Kidney capillary endothelial cell (primary cell): ENCODE measurements at regions not wholly inside any gene's neighbourhood (a gene's known extent, or its start where the extent isn't known, plus 50 kb on each side); places are given as distances from the start of the nearest gene placed in this dataset.

Experiments
- DNase-seq: peaks from one replicate; pipeline ENCODE4 v3.0.0-alpha.2; 2018; ENCODE audit warnings: low spot score

DNA sequence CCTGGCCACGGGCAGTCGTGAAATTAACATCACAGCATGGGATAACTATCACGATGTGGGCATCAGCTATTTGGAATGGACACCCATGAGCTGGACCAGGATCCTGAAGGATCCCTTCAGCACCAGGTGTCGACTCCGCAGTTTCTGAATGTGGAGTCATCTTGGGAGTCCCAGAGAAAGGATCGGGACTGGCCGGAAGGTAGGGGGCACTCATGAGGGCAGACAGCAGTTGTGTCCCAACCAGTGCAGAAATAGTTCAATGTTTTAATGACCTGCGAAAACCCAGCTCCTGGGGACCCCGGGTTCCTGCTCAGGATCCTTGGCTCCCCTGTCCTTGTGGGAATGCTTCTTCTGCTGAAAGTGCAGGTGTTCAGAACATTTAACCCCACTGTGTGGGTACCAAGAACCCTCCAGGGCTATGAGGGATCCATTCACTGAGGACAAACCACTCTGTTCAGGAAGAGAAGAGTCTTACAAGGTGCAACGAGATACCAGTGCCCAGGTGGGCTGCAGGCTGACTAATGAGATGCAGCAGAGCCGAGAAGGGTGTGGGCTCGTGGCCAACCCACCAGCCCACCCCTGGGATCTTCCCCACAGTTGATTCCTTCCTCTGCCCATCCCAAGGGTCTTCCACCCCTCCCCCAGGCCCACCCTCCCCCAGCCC lies 154.8 kb downstream of the SALL1 start:
- DNase-seq = no peak

DNA sequence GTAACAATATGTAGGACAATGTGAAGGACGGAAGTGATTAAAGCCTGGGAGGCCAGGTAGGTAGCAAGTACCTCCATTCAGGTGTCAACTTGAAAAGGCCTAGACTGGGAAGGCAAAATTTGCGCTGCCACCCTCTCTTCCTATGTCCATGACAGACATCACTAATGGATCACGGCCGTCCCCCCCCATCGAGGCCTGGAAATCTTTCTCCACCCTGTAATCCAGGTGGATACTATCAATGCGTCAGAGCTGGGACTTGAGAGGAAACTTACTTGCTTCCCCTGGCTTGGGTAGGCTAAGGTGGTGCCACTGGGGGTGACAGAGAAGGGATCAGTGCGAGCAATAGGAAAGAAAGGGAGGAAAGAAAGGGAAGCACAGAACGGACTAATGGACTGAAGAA lies 156.1 kb downstream of the SALL1 start:
- no peak for DNase-seq

DNA sequence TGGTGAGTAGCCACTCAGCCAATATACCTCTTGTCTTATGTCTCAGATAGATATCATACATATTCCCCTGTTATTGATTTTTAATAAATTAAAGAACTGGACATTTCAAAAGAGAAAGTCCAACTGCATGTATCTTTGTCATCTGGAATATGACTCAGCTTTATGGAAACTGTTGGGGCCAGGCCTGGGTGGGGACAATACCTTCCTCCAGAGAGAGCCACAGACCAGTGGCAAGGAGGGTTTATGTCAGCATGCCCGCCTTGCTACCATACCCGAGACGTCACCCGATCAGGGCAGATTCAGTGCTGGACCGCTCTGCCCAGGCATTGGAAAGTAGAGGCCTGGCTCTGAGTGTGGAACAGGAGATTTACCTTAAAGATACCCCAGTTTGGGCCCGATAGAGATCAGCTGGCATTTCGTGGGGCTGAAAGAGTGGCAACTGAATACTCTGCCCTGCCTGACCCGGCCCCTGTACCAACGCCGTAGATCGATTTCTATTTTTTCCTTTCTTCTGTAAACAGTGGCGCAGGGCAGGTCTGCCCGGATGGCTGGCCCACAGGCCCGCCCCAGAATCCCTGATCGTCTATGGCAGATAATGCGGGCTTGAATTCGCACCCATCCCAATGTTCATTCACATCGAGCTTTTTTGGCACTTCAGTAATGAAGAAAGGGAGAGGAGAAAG lies 158.6 kb downstream of the SALL1 start:
- no peak for DNase-seq

DNA sequence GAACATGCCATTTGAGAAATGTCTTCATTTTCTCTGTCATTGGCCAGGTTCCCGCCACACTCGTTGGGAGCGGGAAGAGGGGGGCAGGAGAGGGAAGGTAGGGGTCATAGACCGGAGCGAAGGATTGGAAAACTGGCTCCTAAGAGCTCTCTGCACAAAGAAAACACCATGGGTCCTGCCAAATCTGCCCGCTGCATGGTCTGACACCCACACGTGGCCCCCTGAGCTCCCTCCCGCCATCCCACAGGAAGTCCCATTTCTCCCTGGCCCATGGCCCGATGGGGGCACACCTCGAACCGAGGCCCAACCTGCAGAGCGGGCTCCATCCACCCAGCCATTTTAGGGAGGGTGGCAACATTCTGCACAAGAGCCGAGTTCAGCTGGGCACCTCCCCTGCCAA lies 159.6 kb downstream of the SALL1 start:
- DNase-seq = no peak

DNA sequence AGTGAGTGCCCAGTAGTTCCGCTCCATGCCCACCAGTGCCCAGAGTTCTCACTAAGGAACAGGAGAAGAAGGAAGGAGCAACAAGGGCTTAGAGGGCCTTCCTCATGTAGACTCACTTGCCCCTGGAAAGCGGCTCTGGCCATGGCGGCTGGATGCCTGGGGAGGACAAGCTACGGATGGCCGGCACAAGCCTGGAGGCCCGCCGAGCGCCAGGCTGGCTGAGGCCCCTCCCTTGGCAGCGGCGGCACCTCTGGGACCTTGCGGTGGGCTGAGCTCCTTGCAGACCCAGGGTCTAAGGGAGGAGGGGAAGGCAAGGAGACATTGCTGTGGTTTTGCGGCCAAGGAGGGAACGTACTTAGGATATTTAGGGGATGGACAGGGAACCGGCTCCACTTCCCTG lies 160.1 kb downstream of the SALL1 start:
- DNase-seq = no peak

DNA sequence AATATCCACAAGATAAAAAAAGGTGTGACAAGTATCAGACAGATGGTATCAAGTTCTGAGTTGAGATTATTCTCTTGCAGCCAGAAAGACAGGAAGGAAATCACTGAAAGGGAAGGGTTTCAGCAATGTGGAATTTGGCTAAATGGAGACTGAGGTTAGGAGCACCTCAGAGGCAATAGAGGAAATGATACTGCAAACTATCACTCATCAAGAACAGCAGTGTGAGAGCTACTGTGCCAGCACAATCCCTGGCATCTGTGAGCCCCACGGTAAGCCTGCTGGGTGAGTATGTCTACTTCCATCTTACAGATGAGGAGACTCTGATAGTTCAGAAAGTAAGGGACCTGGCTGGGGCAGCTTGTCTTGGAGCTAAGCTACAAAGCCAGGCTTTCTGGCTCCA lies 162.0 kb downstream of the SALL1 start:
- no peak for DNase-seq

DNA sequence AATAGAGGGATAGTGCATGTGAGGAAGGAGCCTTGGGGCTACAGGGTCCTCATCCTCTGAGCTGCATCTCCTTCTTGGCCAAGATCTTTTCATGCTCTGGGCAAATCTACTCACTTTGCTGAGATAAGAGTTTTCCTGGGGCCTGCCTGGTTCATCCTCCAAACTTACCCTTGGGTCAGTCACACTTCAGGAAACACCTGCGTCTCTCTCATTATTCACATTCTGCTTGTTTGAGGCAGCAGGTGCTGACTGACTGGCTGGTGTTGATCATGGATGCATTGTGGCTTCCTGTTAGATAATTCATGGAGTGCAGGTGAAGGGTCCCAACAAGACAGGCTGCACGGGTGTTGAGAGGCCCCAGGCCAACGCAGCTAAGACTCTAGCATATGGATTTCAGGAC lies 162.6 kb downstream of the SALL1 start:
- DNase-seq = no peak

DNA sequence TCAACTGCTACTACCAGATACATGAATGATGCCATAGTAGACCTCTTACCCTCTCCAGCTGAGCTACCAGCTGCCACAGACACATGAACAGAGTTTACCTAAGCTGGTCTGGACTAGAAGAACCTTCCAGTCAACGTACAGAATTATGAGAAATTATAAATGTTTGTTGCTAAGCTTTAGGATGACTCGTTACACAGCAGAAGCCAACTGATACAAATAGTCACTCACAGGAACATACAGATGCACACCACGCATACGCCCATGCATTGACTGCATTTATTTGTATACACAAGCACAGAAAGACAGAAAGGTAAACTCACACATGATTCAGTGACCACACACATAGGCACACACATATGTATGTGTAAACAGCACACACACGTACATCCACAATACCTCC lies 164.6 kb downstream of the SALL1 start:
- DNase-seq = no peak

DNA sequence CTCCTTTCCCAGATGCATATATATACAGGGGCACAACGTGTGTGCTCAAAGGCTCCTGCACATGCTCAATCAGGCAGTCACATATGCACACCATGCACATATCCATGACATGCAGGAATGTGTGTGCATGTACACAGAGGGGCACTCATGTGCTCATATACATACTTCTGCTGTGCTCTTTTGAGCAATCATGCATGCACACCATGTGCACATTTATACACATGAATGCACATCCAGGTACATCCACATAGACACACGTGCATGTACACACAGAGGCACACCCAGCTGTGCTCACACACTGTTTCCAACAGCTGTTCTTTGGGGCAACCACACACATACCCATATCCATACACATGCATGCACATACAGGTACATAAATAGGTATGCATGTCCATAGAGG lies 165.3 kb downstream of the SALL1 start:
- no peak for DNase-seq

DNA sequence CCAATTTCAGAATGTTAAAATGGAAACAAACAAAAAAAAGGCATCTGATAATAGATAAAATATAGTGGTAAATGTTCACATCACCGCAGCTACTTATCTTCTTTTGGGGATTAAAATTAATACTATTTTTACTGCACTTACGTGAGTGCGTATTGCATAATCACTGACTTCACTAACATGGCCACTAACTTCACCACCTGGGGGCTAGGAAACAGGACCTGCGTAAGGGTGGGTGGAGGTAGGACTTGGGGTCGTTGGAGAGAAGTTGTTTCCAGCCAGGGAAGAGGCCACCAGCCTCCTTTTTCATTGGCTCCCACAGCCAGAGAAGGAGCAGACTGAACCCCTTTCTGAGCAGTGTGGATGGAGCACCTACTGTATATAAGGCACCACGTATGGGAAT lies 166.4 kb downstream of the SALL1 start:
- no peak for DNase-seq

DNA sequence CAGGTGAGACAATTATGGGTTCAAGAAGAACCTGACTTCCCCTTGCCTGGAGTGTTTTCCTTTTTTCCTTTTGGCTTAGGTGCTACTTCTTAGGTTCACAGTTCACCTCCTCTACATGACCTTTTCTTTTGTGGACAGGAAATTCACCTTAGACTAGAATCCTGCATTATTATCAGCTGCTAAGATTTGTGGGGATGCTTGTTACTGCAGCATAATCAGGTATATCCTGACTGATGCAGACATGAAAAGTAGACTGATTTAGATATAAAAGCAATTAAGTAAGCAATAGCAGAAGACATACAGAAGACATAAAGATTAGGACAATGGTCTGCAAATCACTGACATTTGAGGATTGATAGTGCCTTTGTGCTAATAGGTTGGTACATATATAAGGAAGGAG lies 168.3 kb downstream of the SALL1 start:
- DNase-seq = no peak

DNA sequence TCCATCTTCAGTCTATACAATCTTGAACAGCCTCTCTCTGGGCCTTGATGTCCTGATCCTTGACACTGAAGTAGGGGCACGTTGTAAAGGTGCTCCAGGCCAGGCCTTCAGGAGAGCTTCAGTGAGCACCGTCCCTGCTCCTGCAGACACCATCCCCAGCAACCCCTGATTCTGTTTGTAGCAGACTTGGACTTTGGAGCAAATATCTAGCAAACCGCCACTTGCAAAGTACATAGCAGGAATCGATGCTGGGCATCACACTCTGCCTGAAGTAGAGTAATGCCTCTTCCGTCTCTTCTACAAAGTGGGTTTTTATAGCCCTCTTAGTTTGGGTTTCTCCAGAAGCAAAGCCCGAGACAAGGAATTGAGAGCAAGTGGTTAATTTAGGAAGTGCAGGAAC lies 169.1 kb downstream of the SALL1 start:
- DNase-seq = no peak

DNA sequence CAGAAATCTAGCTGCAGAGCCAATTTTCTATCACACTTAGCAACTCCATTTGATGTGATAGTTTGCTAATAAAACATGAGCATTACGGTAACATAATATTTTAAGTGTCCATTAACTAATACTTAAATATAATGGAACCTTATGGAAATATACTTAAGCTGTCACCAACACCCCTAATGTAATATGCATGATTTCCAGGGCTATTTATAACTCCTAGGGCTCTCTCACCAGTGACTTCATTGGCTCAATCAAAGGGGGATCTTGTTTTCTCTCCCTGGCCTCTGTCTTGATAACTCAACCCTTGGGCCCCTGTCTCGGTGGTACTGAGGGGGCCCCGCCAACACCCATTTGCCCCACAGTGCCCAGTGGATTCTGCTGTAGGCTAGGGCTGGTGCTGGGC lies 170.4 kb downstream of the SALL1 start:
- DNase-seq = no peak

DNA sequence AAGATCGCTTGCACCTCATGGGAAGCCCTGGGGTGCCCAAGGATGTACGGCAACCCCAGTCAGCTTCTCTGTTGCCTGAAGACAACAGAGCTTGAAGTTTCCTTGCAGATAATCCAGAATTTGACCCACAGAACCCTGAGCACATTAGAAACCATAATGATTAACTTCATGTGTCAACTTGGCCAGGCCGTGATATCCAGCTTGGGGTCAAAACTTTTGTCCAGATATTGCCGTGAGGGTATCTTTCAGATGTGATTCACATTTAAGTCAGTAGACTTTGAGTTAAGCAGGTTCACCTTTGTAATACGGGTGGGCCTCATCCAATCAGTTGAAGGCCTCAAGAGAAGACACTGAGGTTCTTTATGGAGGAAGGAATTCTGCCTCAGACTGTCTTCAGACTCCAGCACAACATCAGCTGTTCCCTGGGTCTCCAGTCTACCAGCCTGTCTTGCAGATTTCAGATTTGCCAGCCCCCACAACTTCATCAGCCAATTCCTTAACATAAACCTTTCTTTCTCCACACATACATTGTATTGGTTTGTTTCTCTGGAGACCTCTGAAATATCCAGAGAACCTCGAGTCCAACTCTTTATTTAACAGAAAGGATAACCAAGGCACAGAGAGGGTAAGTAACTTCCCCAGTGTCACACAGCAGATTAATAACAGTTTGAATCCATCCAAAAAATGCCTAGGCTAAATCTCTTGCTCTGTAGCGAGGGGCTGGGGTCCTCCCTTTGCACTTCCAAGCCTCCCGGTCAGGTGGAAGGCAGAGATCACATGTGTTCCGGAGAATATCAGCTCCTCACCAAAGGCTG lies 171.1 kb downstream of the SALL1 start:
- no peak for DNase-seq

DNA sequence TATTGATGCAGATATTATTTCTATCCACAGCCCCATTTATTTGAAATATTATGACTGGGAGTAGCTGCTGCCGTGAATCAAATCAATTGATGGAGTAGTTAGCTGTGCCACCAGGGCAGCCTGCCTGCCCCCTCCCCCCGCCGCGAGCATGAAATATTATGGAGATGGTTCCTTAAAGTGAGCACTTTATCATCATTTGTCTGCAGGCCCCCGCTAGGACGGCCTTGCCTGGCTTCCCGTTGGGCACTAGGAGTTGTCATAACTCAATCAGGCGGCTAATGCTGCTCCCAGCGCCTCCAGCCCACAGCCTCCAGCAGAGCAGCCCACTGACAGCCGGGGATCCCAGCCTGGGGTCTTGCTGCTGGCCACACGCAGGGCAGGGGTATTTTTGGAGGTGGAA lies 173.9 kb downstream of the SALL1 start:
- DNase-seq = no peak

DNA sequence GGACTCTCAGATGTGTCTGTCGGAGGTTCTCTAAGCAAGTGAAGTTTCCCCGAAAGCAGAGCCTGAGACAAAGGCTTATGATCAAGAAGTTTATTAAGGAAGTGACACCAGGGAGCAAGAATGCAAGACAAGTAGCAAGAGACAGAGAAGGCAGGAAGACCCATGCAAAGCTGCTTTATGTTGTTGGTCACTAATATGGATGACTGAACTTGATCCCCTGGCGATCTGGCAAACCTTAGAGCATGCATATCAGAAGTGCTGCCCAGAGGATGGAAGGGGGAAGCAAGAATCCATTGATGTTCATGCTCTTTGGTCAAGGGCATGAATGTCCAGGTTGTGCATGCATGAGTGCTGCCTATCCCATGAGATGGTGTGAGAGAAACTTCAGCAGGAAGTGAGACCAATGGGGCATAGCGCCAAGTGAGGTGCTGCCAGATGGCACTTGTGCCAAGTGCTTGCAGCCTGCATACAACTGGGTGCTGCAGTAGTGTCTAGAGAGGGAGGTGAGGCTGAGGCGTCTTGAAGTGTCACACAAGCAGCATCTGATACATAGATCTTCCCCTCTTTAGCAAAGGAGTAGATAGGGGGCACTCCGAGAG lies 176.5 kb downstream of the SALL1 start:
- no peak for DNase-seq

DNA sequence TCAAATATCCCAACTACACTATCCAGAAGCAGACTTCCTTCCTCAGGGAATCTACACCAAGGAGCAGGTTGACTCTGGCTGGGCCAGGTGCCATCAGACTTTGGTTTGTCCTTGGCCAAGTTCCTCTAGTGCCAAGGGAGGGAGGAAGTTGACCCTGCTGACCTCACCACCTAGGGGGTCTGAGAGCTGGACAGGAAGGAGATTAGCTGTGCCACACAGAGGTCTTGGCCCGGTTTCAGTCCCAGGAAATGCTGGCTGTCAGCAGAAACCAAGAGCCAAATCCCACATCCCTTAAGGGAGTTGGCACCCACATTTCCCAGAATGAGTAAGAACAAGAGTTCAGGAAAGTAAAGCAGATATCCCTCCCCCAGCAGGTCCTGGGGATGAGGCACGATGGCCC lies 178.2 kb downstream of the SALL1 start:
- no peak for DNase-seq

DNA sequence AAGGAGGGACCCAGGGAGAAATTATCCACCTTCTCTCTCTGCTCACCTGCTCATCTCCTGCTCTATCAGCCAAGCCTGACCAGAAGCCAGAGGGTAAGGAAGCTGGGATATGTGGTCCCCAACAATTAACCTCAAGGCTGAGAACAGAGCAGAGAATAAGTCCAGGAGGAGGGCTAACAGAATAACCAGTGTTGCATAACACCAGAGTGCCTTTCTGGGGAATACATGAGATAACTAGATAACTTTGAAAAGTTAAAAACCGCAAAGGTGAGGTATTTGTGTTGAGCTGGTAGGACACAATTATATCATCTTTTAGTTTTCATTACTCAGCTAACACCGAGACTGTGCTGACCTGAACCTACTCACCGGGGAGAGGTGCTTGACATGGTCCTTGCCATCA lies 180.8 kb downstream of the SALL1 start:
- no peak for DNase-seq

DNA sequence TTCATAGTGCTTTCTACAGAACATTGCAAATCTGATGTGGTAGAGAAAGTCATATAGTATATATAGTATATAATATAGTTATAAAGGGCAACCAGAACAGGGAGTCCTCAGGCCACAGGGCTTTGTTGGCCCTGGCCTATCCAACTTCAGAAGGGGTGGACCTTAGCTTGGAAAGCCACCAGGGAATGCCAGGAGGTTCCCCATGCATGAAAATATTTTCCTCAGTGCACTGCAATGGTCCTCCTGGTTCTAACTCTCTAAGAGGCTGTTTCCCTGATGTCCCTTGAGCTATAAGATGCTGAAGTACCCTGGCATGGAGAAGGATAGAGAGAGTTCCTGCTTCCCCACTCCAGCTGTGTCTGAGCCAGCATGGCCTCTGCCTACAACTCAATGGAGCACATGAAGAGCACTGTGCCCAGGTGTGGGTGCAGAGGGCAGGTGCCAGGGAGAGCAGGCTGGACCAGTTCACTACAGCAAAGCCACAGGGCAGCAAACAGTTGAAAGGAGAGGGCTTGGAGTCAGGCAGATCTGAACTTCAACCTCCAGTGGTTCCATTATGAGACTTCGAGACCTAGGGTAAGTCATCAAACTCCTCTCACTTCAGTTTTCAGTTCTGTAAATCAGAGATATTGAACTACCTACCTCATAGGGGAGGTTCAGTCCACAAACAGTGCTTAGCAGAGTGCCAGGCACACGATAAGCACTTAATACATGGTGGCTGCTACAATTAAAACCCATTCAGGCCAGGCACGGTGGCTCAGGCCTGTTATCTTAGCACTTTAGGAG lies 183.1 kb downstream of the SALL1 start:
- DNase-seq = no peak

DNA sequence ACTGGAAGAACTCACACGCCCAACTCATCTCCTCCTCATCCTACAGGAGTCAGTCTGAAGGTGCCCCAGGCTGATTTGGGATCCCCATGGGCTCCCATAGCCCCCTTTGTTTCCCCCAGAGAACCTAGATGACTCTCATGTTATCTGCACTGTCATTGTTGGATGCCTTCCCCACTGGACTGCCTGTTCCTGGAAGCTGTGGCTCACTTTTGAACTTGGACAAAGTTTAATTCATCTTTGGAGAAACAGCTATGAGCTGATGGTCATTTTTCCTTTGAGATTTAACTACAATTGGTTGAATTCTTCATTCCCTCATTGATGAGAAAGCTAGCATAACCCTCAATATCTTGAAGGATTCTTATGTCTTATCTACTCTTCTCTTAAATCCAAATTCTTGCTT lies 186.6 kb downstream of the SALL1 start:
- DNase-seq = no peak

DNA sequence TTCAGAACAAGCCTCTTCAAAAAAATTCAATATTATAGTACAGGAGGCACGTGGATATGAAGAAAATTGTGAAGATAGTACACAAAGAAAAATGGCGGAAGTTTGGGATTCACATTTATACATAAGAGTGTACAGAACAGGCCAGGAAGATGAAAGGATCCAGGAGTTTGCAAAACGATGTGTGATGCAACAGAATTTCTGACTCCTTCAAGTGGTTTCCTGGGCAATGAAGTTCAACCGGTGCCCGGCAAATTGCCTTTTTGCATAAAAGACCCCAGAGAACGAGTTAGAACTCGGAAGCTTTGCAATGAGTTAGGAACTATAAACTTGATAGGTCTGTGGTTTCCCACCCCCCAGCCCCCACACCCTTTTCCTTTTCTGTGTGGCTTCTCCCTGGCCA lies 189.1 kb downstream of the SALL1 start:
- DNase-seq = no peak

DNA sequence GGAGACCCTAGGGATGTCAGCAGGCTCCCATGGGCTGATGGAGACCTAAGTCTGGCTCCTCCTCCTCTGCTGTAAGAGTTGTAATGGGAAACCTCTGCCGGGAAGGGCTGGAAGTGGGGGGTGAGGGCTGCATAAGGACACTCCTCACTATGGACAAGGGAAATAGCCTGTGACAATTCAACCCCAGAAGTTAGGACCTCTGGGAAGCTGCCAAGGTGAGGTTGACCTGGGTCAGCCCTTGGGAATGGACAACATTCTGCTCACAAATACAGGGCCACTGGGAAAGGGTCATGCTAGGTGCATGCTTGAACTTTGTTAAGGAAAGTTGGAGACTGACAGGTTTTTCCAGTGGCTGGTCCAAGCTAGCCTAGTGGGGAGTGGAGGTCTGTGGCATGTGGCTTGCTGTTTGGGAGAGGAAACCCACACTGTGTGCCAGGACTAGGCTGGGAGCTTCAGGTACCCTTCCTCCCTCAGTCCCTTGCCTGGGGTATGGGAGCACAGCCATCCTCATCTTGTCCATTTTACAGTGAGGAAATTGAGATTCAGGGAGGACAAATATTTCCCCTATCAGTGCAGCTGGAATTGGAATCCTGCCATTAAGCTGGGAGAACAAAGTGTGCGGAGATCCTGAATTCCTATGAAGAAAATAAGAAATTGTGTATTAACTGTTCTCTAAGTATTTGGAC lies 190.4 kb downstream of the SALL1 start:
- DNase-seq = no peak
